Activated T-cell treated with anti-CD3 and anti-CD28 coated beads for 4 hours (primary cell): ENCODE measurements at regions not wholly inside any gene's neighbourhood (a gene's known extent, or its start where the extent isn't known, plus 50 kb on each side); places are given as distances from the start of the nearest gene placed in this dataset.
A peak's percentile ranks its signal among the peaks of the same experiment; 100 is the strongest.
"Not testable (repeated sequence)": the region's sequence is repeated elsewhere in the genome, so short reads cannot be mapped to it uniquely, and the experiment has no call there.

Experiments used
- DNase-seq: peaks from one replicate; pipeline ENCODE4 v3.0.0-alpha.2; 2020

GRCh38 chr15:88997531-88997930 is 84.4 kb upstream of the MFGE8 start:
- DNase-seq = no peak

- no peak for DNase-seq
These were observed 86.0 kb upstream of the MFGE8 start for GRCh38 chr15:88998980-88999713.

GRCh38 chr15:89001708-89002275 is 86.5 kb upstream of the ABHD2 start:
- DNase-seq = not testable (repeated sequence)

GRCh38 chr15:89002281-89002761 is 85.9 kb upstream of the ABHD2 start:
- DNase-seq = no peak

GRCh38 chr15:89002830-89003229 is 85.4 kb upstream of the ABHD2 start:
- DNase-seq = no peak

- no peak for DNase-seq
These were observed 84.2 kb upstream of the ABHD2 start for GRCh38 chr15:89003865-89004725.

- no peak for DNase-seq
These were observed 83.6 kb upstream of the ABHD2 start for GRCh38 chr15:89004726-89005030.

GRCh38 chr15:89007527-89007926 is 80.7 kb upstream of the ABHD2 start:
- not testable (repeated sequence) for DNase-seq

- no peak for DNase-seq
These were observed 80.3 kb upstream of the ABHD2 start for GRCh38 chr15:89007989-89008388.

- DNase-seq = no peak
These were observed 79.2 kb upstream of the ABHD2 start for GRCh38 chr15:89009080-89009479.

- no peak for DNase-seq
These were observed 72.7 kb upstream of the ABHD2 start for GRCh38 chr15:89015412-89016097.

- DNase-seq = no peak
These were observed 71.7 kb upstream of the ABHD2 start for GRCh38 chr15:89016549-89017041.

GRCh38 chr15:89017370-89018066 is 70.7 kb upstream of the ABHD2 start:
- peak; percentile 84 for DNase-seq

GRCh38 chr15:89018207-89018606 is 70.0 kb upstream of the ABHD2 start:
- DNase-seq = no peak

- DNase-seq = no peak
These were observed 68.8 kb upstream of the ABHD2 start for GRCh38 chr15:89019436-89019835.

- no peak for DNase-seq
These were observed 67.0 kb upstream of the ABHD2 start for GRCh38 chr15:89021224-89021623.

- DNase-seq = not testable (repeated sequence)
These were observed 66.4 kb upstream of the ABHD2 start for GRCh38 chr15:89021886-89022285.

GRCh38 chr15:89023311-89023961 is 64.8 kb upstream of the ABHD2 start:
- no peak for DNase-seq

- DNase-seq = no peak
These were observed 63.8 kb upstream of the ABHD2 start for GRCh38 chr15:89024418-89024817.

- DNase-seq = no peak
These were observed 62.1 kb upstream of the ABHD2 start for GRCh38 chr15:89026167-89026566.

GRCh38 chr15:89028036-89028435 is 60.2 kb upstream of the ABHD2 start:
- DNase-seq = no peak

- no peak for DNase-seq
These were observed 57.9 kb upstream of the ABHD2 start for GRCh38 chr15:89030311-89030710.
